Heart left ventricle (tissue), 16 donors: ENCODE measurements at regions not wholly inside any gene's neighbourhood (a gene's known extent, or its start where the extent isn't known, plus 50 kb on each side); places are given as distances from the start of the nearest gene placed in this dataset.

Source experiments
- ATAC-seq, 4 donors: fragments of 200-7000 bp; cut with Tn5 transposase; one replicate each; pipeline ENCODE4 v1.9.1; 2020 to 2022; ENCODE audit warnings: moderate library complexity in 4 of 4, mild to moderate bottlenecking in 3 of 4, moderate number of reproducible peaks in 1 of 4
- DNase-seq, 5 donors: peaks; one replicate each; pipeline ENCODE4 v3.0.0-alpha.2; 2020
- H3K27ac ChIP-seq, 12 donors: fragments of 200-600 bp; sonication (generic) in 4 of 12; one replicate each; pipeline versions ENCODE4 v1.5.0 to v1.8.0; 2016 to 2022; ENCODE audit warnings: mild to moderate bottlenecking in 2 of 12
- H3K27me3 ChIP-seq, 9 donors: fragments of 200-600 bp; sonication (generic) in 2 of 9; one replicate each; pipeline versions ENCODE4 v1.5.1 to v1.8.0; 2016 to 2022; ENCODE audit warnings: mild to moderate bottlenecking in 3 of 9
- H3K36me3 ChIP-seq, 9 donors: fragments of 200-600 bp; sonication (generic) in 2 of 9; one replicate each; pipeline versions ENCODE4 v1.5.0 to v1.8.0; 2018 to 2022; ENCODE audit warnings: mild to moderate bottlenecking in 2 of 9
- H3K4me1 ChIP-seq, 12 donors: fragments of 200-600 bp; sonication (generic) in 4 of 12; one replicate each; pipeline versions ENCODE4 v1.5.0 to v1.8.0; 2016 to 2022; ENCODE audit warnings: mild to moderate bottlenecking in 3 of 12
- H3K4me3 ChIP-seq, 12 donors: fragments of 200-600 bp; sonication (generic) in 4 of 12; one replicate each; pipeline versions ENCODE4 v1.5.0 to v1.8.0; 2017 to 2022; ENCODE audit warnings: mild to moderate bottlenecking in 9 of 12, moderate library complexity in 4 of 12
- H3K9me3 ChIP-seq, 12 donors: fragments of 200-600 bp; sonication (generic) in 4 of 12; one replicate each; pipeline versions ENCODE4 v1.5.0 to v1.8.0; 2016 to 2022; ENCODE audit warnings: mild to moderate bottlenecking in 1 of 12
- CTCF ChIP-seq, 12 donors: fragments of 200-600 bp; sonication (generic) in 4 of 12; IDR thresholded peaks; one replicate each; pipeline versions ENCODE4 v1.5.0 to v1.8.0; 2018 to 2022; ENCODE audit warnings: antibody characterized with exemption in 12 of 12, mild to moderate bottlenecking in 5 of 12
- POLR2A ChIP-seq, 2 donors: fragments of 450-650 bp; IDR thresholded peaks; one replicate each; pipeline ENCODE4 v1.6.1; 2017; ENCODE audit warnings: antibody characterized with exemption in 2 of 2, mild to moderate bottlenecking in 2 of 2, moderate library complexity in 2 of 2
- WGBS, 4 donors: extraction: QIAGEN DNeasy Blood & Tissue Kit in 2 of 4; methylation state at CpG; one replicate each; pipeline versions ENCODE4 v1.1.5 to v1.1.7; 2013 to 2018; 5-methylcytosine and 5-hydroxymethylcytosine counted together
- intact Hi-C, 10 donors: fragments of 100-400 bp; cut with DNase I; formaldehyde crosslinking; loops; one replicate each; pipeline versions ENCODE4 v1.11.1 to v1.14.2; 2022
- donor health status: ischemic (EF 13 %, LVEDD 7.1; RV severe dilation, severe dysfunction).
- donor health status: healthy with polysubstance abuse.
- donor health status: DM: no; HTN: yes; CAD: no.
- donor health status: DM: no; HTN: no; CAD: no.
- donor health status: ischemic (EF 25% LVEDD 6.9; RV normal size, moderate dysfunction).
- donor health status: ischemic (EF 25% LVEDD 5.7; RV mildly dilated, moderate dysfunction).
- donor health status: healthy.
- donor health status: DM: yes; HTN: yes; CAD: no.
- donor health status: ischemic (EF 35%, LVEDD 5.7; RV mildly dilated, moderate dysfunction).
- donor health status: nonischemic (EF 11% LVEDD 7.7; RV severe dilation, severe dysfunction).
- donor health status: DM: yes; HTN: yes; CAD: no.
- donor health status: PGD.
- donor health status: ischemic (EF 29% LVEDD 5.4; RV normal size, mild dysfunction).
- donor health status: nonischemic (EF 23%, LVEDD 6.1; RV moderate dilation, normal function).

DNA sequence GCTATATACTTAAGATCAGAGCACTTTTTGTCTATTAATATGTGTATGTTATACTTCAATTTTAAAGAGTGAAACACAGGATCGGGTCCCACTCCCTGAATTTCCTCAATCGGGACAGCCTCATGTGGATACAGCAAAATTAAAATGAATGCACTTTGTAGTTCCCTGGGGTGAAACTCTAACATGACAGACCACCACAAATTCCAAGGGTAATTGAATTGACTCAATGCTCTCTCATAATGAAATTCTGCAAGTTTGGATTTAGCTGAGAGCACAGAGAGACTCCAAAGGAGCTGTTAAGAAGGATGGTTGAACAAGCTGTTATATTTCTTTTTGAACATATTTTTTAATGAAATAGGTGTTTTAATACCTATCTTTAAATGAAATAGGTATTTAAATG is 413.6 kb downstream of the GXYLT1 start:
- no peaks in the 10 kb centered on the region for H3K9me3 ChIP-seq
- no peak for TF ChIP-seq CTCF (IDR thresholded peaks at IDR 0.05)
- no peak for TF ChIP-seq POLR2A (IDR thresholded peaks at IDR 0.05)
- no peaks in the 10 kb centered on the region for H3K4me1 ChIP-seq
- DNase-seq (no peak), ATAC-seq (no peak)
- no peaks in the 10 kb centered on the region for H3K27me3 ChIP-seq
- intact Hi-C loops = no loop called here
- WGBS, 4 donors = 84 to 89% (median 88%) methylated on average over 2 of the region's 2 CpGs
- H3K36me3 ChIP-seq = no peaks in the 10 kb centered on the region
- H3K27ac ChIP-seq = no peak overlapping the region
- no peak overlapping the region for H3K4me3 ChIP-seq

DNA sequence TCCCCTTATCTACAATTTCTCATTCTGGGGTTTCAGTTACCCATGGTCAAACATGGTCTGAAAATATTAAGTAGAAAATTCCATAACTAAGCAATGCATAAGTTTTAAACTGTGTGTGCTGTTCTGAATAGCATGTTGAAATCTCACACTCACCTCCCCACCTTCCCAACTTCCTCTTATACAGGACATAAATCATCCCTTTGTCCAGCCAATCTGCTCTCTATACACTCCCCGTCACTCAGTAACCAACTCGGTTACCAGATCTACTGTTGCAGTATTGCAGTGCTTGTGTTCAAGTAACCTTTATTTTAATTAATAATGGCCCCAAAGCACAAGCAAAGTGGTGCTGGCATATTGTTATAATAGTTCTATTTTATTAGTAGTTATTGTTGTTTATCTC is 420.5 kb downstream of the GXYLT1 start:
- TF ChIP-seq CTCF (IDR thresholded peaks at IDR 0.05) = no peak
- TF ChIP-seq POLR2A (IDR thresholded peaks at IDR 0.05) = no peak
- intact Hi-C loops = no loop called here
- DNase-seq = no peak
- no peaks in the 10 kb centered on the region for H3K4me1 ChIP-seq
- no peaks in the 10 kb centered on the region for H3K9me3 ChIP-seq
- H3K27me3 ChIP-seq = no peaks in the 10 kb centered on the region
- no peak overlapping the region for H3K27ac ChIP-seq
- no peak for ATAC-seq
- H3K36me3 ChIP-seq = no peaks in the 10 kb centered on the region
- H3K4me3 ChIP-seq = no peak overlapping the region
- 54 to 84% (median 70%) methylated on average over 2 of the region's 2 CpGs for WGBS, 4 donors

DNA sequence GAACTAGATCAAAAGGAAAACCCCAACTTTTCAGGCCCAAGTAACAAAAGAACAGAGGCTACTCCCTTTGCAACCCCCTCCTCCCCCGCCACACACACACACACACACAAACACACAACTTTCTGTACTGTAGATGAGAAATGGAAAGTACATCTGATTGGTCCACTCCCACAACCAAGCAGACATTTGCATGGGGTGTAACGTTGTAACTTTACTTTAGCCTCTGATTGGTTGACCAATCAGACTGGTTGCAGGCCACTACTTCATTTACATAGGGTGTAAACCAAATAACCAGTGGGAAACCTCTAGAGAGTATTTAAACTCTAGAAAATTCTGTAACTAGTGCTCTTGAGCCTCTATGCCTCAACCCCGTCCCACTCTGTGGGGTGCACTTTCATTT is 425.5 kb downstream of the GXYLT1 start:
- Histone ChIP-seq H3K4me1 (peaks cover 0 to 2% (median 0%) of the 10 kb centered on the region in 12 donors), H3K36me3 (no peaks in the 10 kb centered on the region), H3K27ac (no peak overlapping the region), H3K9me3 (no peaks in the 10 kb centered on the region), H3K4me3 (no peak overlapping the region), H3K27me3 (no peaks in the 10 kb centered on the region)
- TF ChIP-seq POLR2A (IDR thresholded peaks at IDR 0.05) (no peak), CTCF (IDR thresholded peaks at IDR 0.05) (no peak)
- 73 to 82% (median 80%) methylated on average over 3 of the region's 3 CpGs for WGBS, 4 donors
- no peak for ATAC-seq
- no peak for DNase-seq
- intact Hi-C loops = no loop called here

GRCh38 chr12:41715256-41715655 is 429.4 kb downstream of the GXYLT1 start:
- Histone ChIP-seq H3K27me3 (no peaks in the 10 kb centered on the region), H3K4me3 (no peak overlapping the region), H3K27ac (no peak overlapping the region), H3K36me3 (no peaks in the 10 kb centered on the region), H3K9me3 (no peaks in the 10 kb centered on the region), H3K4me1 (peaks cover 0 to 2% (median 0%) of the 10 kb centered on the region in 12 donors)
- 56 to 66% (median 60%) methylated on average over 3 of the region's 3 CpGs for WGBS, 4 donors
- no peak for ATAC-seq
- no peak for TF ChIP-seq POLR2A (IDR thresholded peaks at IDR 0.05)
- TF ChIP-seq CTCF (IDR thresholded peaks at IDR 0.05) = no peak
- intact Hi-C loops = no loop called here
- no peak for DNase-seq
